Neuron (in vitro differentiated cells): ENCODE measurements at regions not wholly inside any gene's neighbourhood (a gene's known extent, or its start where the extent isn't known, plus 50 kb on each side); places are given as distances from the start of the nearest gene placed in this dataset.
"Not testable (repeated sequence)": the region's sequence is repeated elsewhere in the genome, so short reads cannot be mapped to it uniquely, and the experiment has no call there.

ENCODE experiments used
- H2AFZ ChIP-seq: one replicate; pipeline ENCODE4 v1.6.1; 2013; ENCODE audit warnings: low read depth, mild to moderate bottlenecking, inconsistent platforms, low read length, moderate library complexity
- H3K27me3 ChIP-seq: one replicate; pipeline ENCODE4 v1.6.1; 2013; ENCODE audit warnings: low read length; ENCODE audit not compliant: insufficient read depth
- H3K36me3 ChIP-seq: one replicate; pipeline ENCODE4 v1.6.1; 2013; ENCODE audit warnings: low read length; ENCODE audit not compliant: insufficient read depth
- H3K4me1 ChIP-seq: one replicate; pipeline ENCODE4 v1.6.1; 2013; ENCODE audit warnings: low read length; ENCODE audit not compliant: insufficient read depth
- H3K4me3 ChIP-seq: 2 replicates; pipeline ENCODE4 v1.5.1; 2013; ENCODE audit warnings: mild to moderate bottlenecking, low read length, moderate library complexity
- H3K9me3 ChIP-seq: one replicate; pipeline ENCODE4 v1.6.1; 2013; ENCODE audit warnings: low read length

DNA sequence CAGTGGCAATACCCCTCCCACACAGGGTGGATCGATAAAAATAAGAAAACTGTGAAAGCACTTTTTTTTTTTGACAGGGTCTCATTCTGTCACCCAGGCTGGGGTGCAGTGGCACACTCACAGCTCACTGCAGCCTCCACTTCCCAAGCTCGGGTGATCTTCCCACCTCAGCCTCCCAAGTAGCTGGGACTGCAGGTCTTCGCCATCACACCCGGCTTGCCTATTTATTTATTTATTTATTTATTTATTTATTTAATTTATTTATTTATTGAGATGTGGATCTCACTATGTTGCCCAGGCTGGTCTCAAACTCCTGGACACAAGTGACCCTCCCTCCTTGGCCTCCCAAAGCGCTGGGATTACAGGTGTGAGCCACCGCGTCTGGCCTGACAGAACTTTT is 68.0 kb upstream of the PPP1R26 start:
- not testable (repeated sequence) for H3K9me3 ChIP-seq, H3K4me1 ChIP-seq, H2AFZ ChIP-seq, H3K36me3 ChIP-seq, H3K4me3 ChIP-seq
- peaks cover 19% of the 10 kb centered on the region for H3K27me3 ChIP-seq

DNA sequence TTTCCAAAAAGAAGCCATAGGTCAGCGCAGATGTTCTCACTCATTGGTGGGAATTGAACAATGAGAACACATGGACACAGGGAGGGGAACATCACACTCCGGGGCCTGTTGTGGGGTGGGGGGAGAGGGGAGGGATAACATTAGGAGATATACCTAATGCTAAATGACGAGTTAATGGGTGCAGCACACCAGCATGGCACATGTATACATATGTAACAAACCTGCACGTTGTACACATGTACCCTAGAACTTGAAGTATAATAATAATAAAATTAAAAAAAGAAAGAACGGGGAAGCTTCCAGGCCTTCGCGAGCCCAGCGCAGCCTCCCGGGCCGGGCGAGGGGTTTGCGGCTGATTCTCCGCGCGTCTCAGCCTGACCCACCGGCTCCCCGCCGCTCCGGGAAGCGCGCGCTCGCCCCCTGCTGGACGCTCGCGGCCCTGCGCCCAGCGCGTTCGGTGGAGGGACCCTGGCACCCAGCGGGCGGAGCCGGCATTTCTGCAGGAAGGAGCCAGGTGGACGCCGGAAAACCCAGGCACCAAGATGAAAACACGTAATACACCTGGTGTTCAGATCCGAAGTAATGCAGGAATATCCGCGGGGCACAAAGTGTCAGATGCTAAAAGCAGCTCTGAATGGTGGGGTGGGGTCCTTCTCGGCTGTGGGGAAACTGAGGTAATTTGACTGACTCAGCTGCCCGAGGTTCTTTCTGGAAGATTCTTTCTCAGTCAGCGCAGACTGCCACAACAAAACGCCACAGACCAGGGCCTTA is 67.1 kb upstream of the PPP1R26 start:
- not testable (repeated sequence) for H2AFZ ChIP-seq, H3K36me3 ChIP-seq, H3K4me1 ChIP-seq, H3K9me3 ChIP-seq, H3K4me3 ChIP-seq
- H3K27me3 ChIP-seq, result peaks cover 19% of the 10 kb centered on the region

DNA sequence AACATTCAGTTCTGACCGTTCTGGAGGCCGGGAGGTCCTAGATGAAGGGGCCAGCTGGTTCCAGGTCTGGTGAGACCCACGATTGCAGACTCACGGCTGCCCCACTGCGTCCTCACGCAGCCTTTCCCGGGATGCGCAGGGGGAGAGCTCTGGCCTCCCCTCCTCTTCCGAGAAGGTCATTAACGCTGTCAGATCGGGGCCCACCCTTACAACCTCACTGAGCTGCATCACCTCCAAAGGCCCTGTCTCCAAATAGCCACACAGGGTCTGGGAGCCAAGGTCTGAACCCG is 66.6 kb upstream of the PPP1R26 start:
- H3K9me3 ChIP-seq, result no peaks in the 10 kb centered on the region
- no peaks in the 10 kb centered on the region for H3K4me1 ChIP-seq
- H3K27me3 ChIP-seq, result peaks cover 20% of the 10 kb centered on the region
- H2AFZ ChIP-seq, result no peak overlapping the region
- H3K4me3 ChIP-seq, result no peak overlapping the region
- H3K36me3 ChIP-seq, result no peaks in the 10 kb centered on the region

DNA sequence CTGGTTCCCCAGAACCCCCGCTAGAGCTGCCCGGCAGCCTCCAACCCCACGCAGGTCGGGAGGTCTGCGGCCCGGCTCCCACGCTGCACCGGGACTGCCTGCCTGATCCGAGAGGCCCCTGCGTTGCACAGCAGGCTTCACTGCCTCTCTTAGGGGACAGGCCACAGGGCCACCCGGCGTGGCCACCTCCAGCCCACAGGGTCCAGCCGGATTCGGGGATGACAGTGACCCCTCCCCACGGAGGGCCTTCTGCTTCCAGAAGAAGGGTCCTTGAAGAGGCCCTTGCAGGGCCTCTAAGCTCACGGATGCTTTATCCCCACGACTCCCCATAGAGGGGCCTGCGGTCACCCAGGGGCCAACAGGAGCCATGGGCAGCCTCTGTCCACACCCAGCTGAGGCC is 66.1 kb upstream of the PPP1R26 start:
- no peak overlapping the region for H3K4me3 ChIP-seq
- no peaks in the 10 kb centered on the region for H3K36me3 ChIP-seq
- no peaks in the 10 kb centered on the region for H3K9me3 ChIP-seq
- no peaks in the 10 kb centered on the region for H3K4me1 ChIP-seq
- H3K27me3 ChIP-seq, result peaks cover 24% of the 10 kb centered on the region
- H2AFZ ChIP-seq, result no peak overlapping the region

DNA sequence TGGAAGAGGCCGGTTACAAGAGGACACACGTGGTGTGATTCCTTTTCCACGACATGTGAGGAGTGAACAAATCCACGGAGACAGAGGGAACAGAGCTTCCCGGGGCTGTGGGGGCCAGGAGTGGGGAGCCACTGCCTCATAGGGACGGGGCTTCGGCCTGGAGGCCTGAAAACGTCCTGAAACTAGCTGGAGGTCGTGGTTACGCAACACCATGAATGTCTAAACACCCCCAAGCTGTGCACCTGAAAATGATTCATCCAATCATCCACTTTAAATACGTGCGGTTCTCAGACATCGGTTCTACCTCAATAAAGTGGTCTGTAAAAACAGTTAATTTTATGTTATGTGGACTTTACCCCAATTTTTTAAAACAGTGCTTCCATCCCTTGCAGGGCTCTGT is 65.3 kb upstream of the PPP1R26 start:
- H3K4me1 ChIP-seq, result no peaks in the 10 kb centered on the region
- no peaks in the 10 kb centered on the region for H3K9me3 ChIP-seq
- H3K4me3 ChIP-seq, result no peak overlapping the region
- H3K27me3 ChIP-seq, result peaks cover 28% of the 10 kb centered on the region
- no peaks in the 10 kb centered on the region for H3K36me3 ChIP-seq
- H2AFZ ChIP-seq, result no peak overlapping the region

DNA sequence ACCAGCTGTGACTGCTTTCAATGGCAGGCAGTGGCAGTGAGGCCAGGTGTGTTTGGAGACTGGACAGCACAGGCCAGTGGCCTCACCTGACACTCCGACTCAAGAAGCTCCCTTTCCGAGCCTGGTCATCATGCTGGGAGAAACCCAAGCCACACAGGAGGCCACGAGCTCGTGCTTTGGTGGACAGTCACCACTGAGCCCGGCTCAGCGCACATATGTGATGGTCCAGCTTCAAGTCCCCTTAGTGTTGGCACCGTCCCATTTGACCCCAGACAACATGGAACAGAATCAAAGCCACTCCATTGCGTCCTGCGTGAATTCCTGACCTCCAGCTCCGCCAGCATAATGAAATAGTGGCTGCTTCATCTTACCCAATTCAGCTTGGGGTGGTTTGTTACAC is 64.0 kb upstream of the PPP1R26 start:
- H3K27me3 ChIP-seq, result peaks cover 19% of the 10 kb centered on the region
- H3K36me3 ChIP-seq, result no peaks in the 10 kb centered on the region
- H3K9me3 ChIP-seq, result no peaks in the 10 kb centered on the region

DNA sequence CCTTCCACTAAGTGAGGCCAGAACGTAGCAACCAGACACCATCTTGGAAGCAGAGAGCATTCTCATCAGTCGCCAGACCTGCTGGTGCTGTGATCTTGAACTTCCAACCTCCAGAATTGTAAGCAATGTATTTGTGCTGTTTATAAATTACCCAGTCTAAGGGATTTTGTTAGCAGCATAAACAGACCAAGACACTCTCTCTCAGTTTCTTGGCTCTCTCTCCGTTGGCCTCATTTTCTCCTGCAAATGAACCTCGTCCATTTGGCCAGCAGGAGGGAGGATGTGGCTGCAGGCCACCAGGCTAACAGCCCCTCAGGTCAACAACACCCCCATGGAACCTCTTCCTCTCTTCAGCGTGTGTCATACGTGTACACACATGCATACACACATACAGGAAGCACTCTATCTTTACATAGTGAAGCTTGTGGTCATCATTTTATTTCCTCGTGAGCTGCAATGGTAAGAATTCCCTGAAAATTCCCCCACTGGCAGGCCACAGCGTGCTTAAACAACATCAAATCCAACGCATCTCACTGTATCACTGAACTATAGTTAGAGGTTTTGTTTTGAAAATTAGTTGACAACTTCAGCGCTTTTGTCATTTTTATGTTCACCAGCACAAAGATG is 62.8 kb upstream of the PPP1R26 start:
- peaks cover 19% of the 10 kb centered on the region for H3K27me3 ChIP-seq

More for the DNA sequence above, 64.0 kb upstream of the PPP1R26 start:
- no peak overlapping the region for H3K4me3 ChIP-seq
- no peak overlapping the region for H2AFZ ChIP-seq
- H3K4me1 ChIP-seq, result no peaks in the 10 kb centered on the region

DNA sequence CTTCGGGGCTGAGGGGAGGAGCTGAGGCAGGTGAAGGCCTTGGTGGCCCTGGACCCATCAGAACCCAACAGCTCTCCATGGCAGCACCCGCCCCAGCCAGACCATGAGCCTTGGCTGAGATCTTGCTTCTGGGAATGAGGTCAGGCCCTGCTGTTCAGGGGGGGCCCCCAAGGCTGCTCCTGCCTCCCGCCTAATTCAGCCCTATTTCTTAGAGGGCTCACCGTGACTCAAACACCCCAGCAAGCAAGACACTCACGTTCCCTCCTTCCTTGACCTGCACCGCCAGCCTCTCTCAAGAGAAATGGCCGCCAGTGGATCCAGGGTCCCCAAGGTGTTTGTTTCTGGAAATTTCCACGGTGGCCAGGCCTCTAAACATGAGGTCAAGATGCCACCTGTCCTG is 61.4 kb upstream of the PPP1R26 start:
- Histone ChIP-seq H3K36me3 (no peaks in the 10 kb centered on the region), H3K27me3 (peaks cover 19% of the 10 kb centered on the region), H2AFZ (no peak overlapping the region), H3K9me3 (no peaks in the 10 kb centered on the region), H3K4me3 (no peak overlapping the region), H3K4me1 (peaks cover 4% of the 10 kb centered on the region)

More for the DNA sequence above, 62.8 kb upstream of the PPP1R26 start:
- H3K4me1 ChIP-seq, result no peaks in the 10 kb centered on the region
- H3K36me3 ChIP-seq, result no peaks in the 10 kb centered on the region
- H3K4me3 ChIP-seq, result no peak overlapping the region
- no peaks in the 10 kb centered on the region for H3K9me3 ChIP-seq
- no peak overlapping the region for H2AFZ ChIP-seq

DNA sequence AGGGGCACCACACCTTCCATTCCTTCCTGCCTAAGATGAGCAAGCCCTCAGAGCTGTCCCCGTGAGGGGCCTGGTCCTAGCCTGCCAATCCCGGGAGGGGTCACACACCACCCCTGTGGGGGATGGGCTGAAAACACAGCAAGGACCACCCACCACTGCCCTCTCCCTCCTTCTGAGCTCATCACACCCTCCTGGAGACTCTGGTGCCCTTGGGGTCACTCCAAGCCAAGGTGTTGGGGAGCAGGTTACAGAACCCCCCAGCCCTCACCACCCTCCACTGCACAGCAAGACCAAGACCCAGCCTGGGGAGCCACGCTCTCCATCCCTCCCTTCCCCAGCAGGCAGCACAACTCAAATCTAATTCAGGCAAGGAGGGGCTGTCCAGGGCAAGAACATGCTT is 60.5 kb upstream of the PPP1R26 start:
- Histone ChIP-seq H3K4me3 (no peak overlapping the region), H3K36me3 (no peaks in the 10 kb centered on the region), H3K27me3 (peaks cover 16% of the 10 kb centered on the region), H3K9me3 (no peaks in the 10 kb centered on the region), H2AFZ (no peak overlapping the region), H3K4me1 (peaks cover 4% of the 10 kb centered on the region)

DNA sequence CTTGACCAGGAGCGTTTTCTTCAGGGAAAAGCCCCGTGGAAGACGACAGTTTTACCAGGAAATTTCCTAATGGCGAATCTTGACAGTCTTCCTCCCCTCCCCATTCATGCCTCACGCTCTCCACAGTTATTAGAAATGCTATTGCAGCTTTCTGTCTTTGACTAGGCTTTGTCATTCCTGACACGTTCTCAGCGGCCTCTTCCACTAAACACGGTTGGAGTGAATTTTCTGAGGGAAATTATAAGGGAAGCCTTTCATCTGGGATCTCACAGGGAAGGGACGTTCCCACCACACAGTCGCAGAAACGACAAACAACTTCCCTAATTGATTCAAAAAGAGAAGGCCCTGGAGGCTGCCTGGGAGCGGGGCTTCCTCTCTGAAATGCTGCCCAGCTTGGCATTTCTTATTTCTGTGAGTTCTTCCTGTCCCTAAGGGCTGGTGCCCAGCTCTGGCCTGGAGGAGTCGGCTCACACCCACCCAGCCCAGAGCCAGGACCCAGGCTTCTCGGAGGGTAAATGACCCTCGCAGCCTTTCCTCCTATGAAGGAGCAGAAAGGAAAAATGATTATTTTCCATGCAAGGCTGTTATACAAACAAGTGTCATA is 57.1 kb upstream of the PPP1R26 start:
- Histone ChIP-seq H3K9me3 (no peaks in the 10 kb centered on the region), H3K27me3 (peaks cover 9% of the 10 kb centered on the region), H3K4me3 (no peak overlapping the region), H3K4me1 (peaks cover 4% of the 10 kb centered on the region), H2AFZ (no peak overlapping the region), H3K36me3 (no peaks in the 10 kb centered on the region)

DNA sequence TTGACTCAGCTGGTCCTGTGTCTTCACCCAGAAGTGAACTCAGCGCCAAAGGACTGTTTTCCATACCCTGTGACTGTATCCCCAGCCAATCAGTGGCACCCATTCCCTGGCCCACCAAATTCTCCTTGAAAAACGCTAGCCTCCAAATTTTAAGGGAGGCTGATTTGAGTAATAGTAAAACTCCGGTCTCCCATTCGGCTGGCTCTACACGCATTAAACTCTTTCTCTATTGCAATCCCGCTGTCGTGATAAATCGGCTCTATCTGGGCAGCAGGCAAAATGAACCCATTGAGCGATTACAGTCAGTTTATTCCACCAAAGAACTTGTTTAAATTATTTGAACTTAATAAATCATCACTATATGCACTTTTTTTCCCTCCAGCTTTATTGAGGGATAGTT is 55.9 kb upstream of the PPP1R26 start:
- no peak overlapping the region for H2AFZ ChIP-seq
- peaks cover 4% of the 10 kb centered on the region for H3K27me3 ChIP-seq
- H3K36me3 ChIP-seq, result no peaks in the 10 kb centered on the region
- peaks cover 4% of the 10 kb centered on the region for H3K4me1 ChIP-seq
- H3K9me3 ChIP-seq, result no peaks in the 10 kb centered on the region
- no peak overlapping the region for H3K4me3 ChIP-seq
